HEK293 (cell line): ENCODE measurements at regions not wholly inside any gene's neighbourhood (a gene's known extent, or its start where the extent isn't known, plus 50 kb on each side); places are given as distances from the start of the nearest gene placed in this dataset.

Experiments
- CTCF ChIA-PET: fragments of 350-600 bp; formaldehyde crosslinking; extraction: SDS; loops from one replicate; lab custom pipeline; 2021; ENCODE audit warnings: antibody characterized with exemption; lab: Yijun Ruan, JAX
- POLR2A ChIA-PET: fragments of 300-600 bp; formaldehyde crosslinking; extraction: SDS; loops from one replicate; lab custom pipeline; 2020; ENCODE audit warnings: antibody characterized with exemption, inconsistent platforms; lab: Yijun Ruan, JAX
- H3K27ac ChIP-seq: fragments of 200-500 bp; sonication (Bioruptor generic); 2 replicates; pipeline ENCODE4 v1.5.1; 2014; ENCODE audit warnings: low read depth, low read length, control low read depth, inconsistent platforms; ENCODE audit errors: extremely low read depth
- H3K36me3 ChIP-seq, 2 experiments: fragments of 200-500 bp in 1 of 2; sonication (Bioruptor generic) in 1 of 2; 1 replicate in 1 of 2; 2 replicates in 1 of 2; pipeline ENCODE4 v1.5.1; 2014 to 2017; ENCODE audit warnings: inconsistent platforms in 2 of 2, low read length in 2 of 2; ENCODE audit not compliant: control insufficient read depth in 2 of 2, insufficient read depth in 1 of 2
- H3K4me1 ChIP-seq: fragments of 200-500 bp; sonication (Bioruptor generic); 2 replicates; pipeline ENCODE4 v1.5.1; 2014; ENCODE audit warnings: mild to moderate bottlenecking, low read length, inconsistent platforms; ENCODE audit not compliant: control insufficient read depth, insufficient read depth
- H3K4me3 ChIP-seq: 2 replicates; pipeline ENCODE4 v1.5.1; 2011; ENCODE audit warnings: low read depth, mild to moderate bottlenecking, control low read depth, low read length, moderate library complexity
- H3K9me3 ChIP-seq: fragments of 200-500 bp; sonication (Bioruptor generic); 2 replicates; pipeline ENCODE4 v1.5.1; 2014; ENCODE audit warnings: low read depth, low read length, inconsistent platforms; ENCODE audit not compliant: control insufficient read depth, insufficient read depth
- MYNN ChIP-seq: fragments of 450-650 bp; formaldehyde crosslinking; IDR thresholded peaks from 2 replicates; pipeline ENCODE4 v1.5.1; 2016; ENCODE audit warnings: missing biosample characterization, missing genetic modification characterization, borderline replicate concordance
- PRDM1 ChIP-seq: fragments of 450-650 bp; formaldehyde crosslinking; IDR thresholded peaks from 2 replicates; pipeline ENCODE4; 2016; ENCODE audit warnings: missing biosample characterization, missing genetic modification characterization
- SCRT2 ChIP-seq: fragments of 450-650 bp; formaldehyde crosslinking; IDR thresholded peaks from 2 replicates; pipeline ENCODE4 v1.5.1; 2016; ENCODE audit warnings: missing biosample characterization, missing genetic modification characterization
- ZNF112 ChIP-seq: fragments of 450-650 bp; formaldehyde crosslinking; IDR thresholded peaks from 2 replicates; pipeline ENCODE4 v1.5.0; 2017; ENCODE audit warnings: missing biosample characterization, missing genetic modification characterization
- ZNF140 ChIP-seq: fragments of 450-650 bp; formaldehyde crosslinking; IDR thresholded peaks from 2 replicates; pipeline ENCODE4 v1.5.1; 2016; ENCODE audit warnings: missing biosample characterization, missing genetic modification characterization
- ZNF211 ChIP-seq: fragments of 450-650 bp; formaldehyde crosslinking; IDR thresholded peaks from 2 replicates; pipeline ENCODE4 v1.5.1; 2016; ENCODE audit warnings: low read depth, missing biosample characterization, missing genetic modification characterization
- ZNF274 ChIP-seq, 2 experiments: fragments of 200-500 bp in 1 of 2; fragments of 450-650 bp in 1 of 2; sonication (Bioruptor generic) in 1 of 2; formaldehyde crosslinking in 1 of 2; IDR thresholded peaks; 2 replicates each; pipeline versions ENCODE4 v1.5.1 to v1.6.1; 2014 to 2016; ENCODE audit warnings: borderline replicate concordance in 1 of 2, inconsistent platforms in 1 of 2, low read length in 1 of 2, missing biosample characterization in 1 of 2, missing genetic modification characterization in 1 of 2
- ZNF292 ChIP-seq: fragments of 450-650 bp; formaldehyde crosslinking; IDR thresholded peaks from 2 replicates; pipeline ENCODE4 v1.5.1; 2016; ENCODE audit warnings: low read depth, missing biosample characterization, missing genetic modification characterization, borderline replicate concordance
- ZNF843 ChIP-seq: fragments of 450-650 bp; formaldehyde crosslinking; IDR thresholded peaks from 2 replicates; pipeline ENCODE4 v1.5.1; 2016; ENCODE audit warnings: missing biosample characterization, missing genetic modification characterization
- TF ChIP-seq, protein P1 (sequence below): fragments of 450-650 bp; formaldehyde crosslinking; IDR thresholded peaks from 2 replicates; pipeline ENCODE4 v1.5.1; 2017; ENCODE audit warnings: missing biosample characterization, missing genetic modification characterization
- TF ChIP-seq, protein P2 (sequence below): fragments of 450-650 bp; IDR thresholded peaks from 2 replicates; pipeline ENCODE4 v1.5.1; 2018; ENCODE audit warnings: missing biosample characterization, mild to moderate bottlenecking, missing genetic modification characterization
- TF ChIP-seq, protein P3 (sequence below): fragments of 450-650 bp; formaldehyde crosslinking; IDR thresholded peaks from 2 replicates; pipeline ENCODE4 v1.5.1; 2017; ENCODE audit warnings: missing biosample characterization, missing genetic modification characterization
- TF ChIP-seq, protein P4 (sequence below): fragments of 450-650 bp; formaldehyde crosslinking; IDR thresholded peaks from 2 replicates; pipeline ENCODE4 v1.5.1; 2017; ENCODE audit warnings: missing biosample characterization, missing genetic modification characterization
- TF ChIP-seq, protein P5 (sequence below): fragments of 450-650 bp; formaldehyde crosslinking; IDR thresholded peaks from 2 replicates; pipeline ENCODE4 v1.5.1; 2016; ENCODE audit warnings: missing biosample characterization, missing genetic modification characterization
- TF ChIP-seq, protein P6 (sequence below): fragments of 450-650 bp; formaldehyde crosslinking; IDR thresholded peaks from 2 replicates; pipeline ENCODE4 v1.5.1; 2016; ENCODE audit warnings: missing biosample characterization, missing genetic modification characterization

DNA sequence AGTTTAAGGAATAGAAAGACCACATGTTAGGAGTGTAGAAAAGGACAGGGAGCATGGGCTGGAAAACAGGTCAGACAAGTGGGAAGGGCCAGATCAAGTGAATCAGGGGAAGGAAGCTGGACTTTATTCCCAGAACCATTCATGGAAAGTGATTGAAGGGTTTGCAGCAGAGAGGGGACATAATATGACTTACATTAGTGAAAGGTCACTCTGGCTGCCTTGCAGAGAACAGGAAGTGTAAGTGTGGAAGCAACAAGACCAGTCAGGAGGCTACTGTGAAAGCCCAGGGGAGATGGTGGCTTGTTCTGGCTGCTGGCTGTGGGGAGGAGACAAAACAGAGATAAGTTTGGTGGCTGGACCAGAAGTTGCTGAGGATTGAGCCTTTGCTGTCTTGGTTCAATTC is 69.1 kb downstream of the VCPKMT start:
- TF ChIP-seq, protein P1, sequence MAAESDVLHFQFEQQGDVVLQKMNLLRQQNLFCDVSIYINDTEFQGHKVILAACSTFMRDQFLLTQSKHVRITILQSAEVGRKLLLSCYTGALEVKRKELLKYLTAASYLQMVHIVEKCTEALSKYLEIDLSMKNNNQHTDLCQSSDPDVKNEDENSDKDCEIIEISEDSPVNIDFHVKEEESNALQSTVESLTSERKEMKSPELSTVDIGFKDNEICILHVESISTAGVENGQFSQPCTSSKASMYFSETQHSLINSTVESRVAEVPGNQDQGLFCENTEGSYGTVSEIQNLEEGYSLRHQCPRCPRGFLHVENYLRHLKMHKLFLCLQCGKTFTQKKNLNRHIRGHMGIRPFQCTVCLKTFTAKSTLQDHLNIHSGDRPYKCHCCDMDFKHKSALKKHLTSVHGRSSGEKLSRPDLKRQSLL = no peak
- TF ChIP-seq, protein P2, sequence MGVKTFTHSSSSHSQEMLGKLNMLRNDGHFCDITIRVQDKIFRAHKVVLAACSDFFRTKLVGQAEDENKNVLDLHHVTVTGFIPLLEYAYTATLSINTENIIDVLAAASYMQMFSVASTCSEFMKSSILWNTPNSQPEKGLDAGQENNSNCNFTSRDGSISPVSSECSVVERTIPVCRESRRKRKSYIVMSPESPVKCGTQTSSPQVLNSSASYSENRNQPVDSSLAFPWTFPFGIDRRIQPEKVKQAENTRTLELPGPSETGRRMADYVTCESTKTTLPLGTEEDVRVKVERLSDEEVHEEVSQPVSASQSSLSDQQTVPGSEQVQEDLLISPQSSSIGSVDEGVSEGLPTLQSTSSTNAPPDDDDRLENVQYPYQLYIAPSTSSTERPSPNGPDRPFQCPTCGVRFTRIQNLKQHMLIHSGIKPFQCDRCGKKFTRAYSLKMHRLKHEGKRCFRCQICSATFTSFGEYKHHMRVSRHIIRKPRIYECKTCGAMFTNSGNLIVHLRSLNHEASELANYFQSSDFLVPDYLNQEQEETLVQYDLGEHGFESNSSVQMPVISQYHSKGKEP (tag by site-specific recombination) = no peak
- TF ChIP-seq, protein P3, sequence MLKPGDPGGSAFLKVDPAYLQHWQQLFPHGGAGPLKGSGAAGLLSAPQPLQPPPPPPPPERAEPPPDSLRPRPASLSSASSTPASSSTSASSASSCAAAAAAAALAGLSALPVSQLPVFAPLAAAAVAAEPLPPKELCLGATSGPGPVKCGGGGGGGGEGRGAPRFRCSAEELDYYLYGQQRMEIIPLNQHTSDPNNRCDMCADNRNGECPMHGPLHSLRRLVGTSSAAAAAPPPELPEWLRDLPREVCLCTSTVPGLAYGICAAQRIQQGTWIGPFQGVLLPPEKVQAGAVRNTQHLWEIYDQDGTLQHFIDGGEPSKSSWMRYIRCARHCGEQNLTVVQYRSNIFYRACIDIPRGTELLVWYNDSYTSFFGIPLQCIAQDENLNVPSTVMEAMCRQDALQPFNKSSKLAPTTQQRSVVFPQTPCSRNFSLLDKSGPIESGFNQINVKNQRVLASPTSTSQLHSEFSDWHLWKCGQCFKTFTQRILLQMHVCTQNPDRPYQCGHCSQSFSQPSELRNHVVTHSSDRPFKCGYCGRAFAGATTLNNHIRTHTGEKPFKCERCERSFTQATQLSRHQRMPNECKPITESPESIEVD (tag by site-specific recombination) = no peak
- TF ChIP-seq ZNF292 (tag by site-specific recombination) = no peak
- TF ChIP-seq PRDM1 (tag by site-specific recombination) = no peak
- TF ChIP-seq ZNF211 = no peak
- TF ChIP-seq ZNF843 (tag by site-specific recombination) = no peak
- TF ChIP-seq, protein P4, sequence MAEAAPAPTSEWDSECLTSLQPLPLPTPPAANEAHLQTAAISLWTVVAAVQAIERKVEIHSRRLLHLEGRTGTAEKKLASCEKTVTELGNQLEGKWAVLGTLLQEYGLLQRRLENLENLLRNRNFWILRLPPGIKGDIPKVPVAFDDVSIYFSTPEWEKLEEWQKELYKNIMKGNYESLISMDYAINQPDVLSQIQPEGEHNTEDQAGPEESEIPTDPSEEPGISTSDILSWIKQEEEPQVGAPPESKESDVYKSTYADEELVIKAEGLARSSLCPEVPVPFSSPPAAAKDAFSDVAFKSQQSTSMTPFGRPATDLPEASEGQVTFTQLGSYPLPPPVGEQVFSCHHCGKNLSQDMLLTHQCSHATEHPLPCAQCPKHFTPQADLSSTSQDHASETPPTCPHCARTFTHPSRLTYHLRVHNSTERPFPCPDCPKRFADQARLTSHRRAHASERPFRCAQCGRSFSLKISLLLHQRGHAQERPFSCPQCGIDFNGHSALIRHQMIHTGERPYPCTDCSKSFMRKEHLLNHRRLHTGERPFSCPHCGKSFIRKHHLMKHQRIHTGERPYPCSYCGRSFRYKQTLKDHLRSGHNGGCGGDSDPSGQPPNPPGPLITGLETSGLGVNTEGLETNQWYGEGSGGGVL (tag by site-specific recombination) = no peak
- TF ChIP-seq ZNF140 (tag by site-specific recombination) = no peak
- TF ChIP-seq, protein P5, sequence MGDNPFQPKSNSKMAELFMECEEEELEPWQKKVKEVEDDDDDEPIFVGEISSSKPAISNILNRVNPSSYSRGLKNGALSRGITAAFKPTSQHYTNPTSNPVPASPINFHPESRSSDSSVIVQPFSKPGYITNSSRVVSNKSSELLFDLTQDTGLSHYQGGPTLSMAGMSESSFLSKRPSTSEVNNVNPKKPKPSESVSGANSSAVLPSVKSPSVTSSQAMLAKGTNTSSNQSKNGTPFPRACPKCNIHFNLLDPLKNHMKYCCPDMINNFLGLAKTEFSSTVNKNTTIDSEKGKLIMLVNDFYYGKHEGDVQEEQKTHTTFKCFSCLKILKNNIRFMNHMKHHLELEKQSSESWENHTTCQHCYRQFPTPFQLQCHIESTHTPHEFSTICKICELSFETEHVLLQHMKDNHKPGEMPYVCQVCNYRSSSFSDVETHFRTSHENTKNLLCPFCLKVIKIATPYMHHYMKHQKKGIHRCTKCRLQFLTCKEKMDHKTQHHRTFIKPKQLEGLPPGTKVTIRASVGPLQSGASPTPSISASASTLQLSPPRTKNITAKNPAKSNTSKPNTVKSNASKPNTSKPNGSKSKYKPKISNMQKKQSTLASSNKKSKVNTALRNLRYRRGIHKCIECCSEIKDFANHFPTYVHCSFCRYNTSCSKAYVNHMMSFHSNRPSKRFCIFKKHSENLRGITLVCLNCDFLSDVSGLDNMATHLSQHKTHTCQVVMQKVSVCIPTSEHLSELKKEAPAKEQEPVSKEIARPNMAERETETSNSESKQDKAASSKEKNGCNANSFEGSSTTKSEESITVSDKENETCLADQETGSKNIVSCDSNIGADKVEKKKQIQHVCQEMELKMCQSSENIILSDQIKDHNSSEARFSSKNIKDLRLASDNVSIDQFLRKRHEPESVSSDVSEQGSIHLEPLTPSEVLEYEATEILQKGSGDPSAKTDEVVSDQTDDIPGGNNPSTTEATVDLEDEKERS (tag by site-specific recombination) = no peak
- TF ChIP-seq ZNF112 = no peak
- TF ChIP-seq, protein P6, sequence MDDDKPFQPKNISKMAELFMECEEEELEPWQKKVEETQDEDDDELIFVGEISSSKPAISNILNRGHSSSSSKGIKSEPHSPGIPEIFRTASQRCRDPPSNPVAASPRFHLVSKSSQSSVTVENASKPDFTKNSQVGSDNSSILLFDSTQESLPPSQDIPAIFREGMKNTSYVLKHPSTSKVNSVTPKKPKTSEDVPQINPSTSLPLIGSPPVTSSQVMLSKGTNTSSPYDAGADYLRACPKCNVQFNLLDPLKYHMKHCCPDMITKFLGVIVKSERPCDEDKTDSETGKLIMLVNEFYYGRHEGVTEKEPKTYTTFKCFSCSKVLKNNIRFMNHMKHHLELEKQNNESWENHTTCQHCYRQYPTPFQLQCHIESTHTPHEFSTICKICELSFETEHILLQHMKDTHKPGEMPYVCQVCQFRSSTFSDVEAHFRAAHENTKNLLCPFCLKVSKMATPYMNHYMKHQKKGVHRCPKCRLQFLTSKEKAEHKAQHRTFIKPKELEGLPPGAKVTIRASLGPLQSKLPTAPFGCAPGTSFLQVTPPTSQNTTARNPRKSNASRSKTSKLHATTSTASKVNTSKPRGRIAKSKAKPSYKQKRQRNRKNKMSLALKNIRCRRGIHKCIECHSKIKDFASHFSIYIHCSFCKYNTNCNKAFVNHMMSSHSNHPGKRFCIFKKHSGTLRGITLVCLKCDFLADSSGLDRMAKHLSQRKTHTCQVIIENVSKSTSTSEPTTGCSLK (tag by site-specific recombination) = no peak
- no peak for TF ChIP-seq MYNN (tag by site-specific recombination)
- no peak for TF ChIP-seq ZNF274 (IDR thresholded peaks at IDR 0.05; ENCODE audit: low read length)
- no peak for TF ChIP-seq ZNF274 (tag by site-specific recombination; IDR thresholded peaks at IDR 0.05; ENCODE audit: borderline replicate concordance)
- TF ChIP-seq SCRT2 (tag by site-specific recombination) = no peak
- H3K27ac ChIP-seq = no peak overlapping the region
- no peaks in the 10 kb centered on the region for H3K36me3 ChIP-seq
- H3K4me1 ChIP-seq = no peaks in the 10 kb centered on the region
- POLR2A ChIA-PET = no interaction called here
- H3K9me3 ChIP-seq = no peaks in the 10 kb centered on the region
- CTCF ChIA-PET = interaction anchor here (1.1 kb wide), 1 partner anchor 20 kb away, joined by 4 read pairs; no protein-coding TSS in a partner anchor
- H3K4me3 ChIP-seq = no peak overlapping the region
